ENCODE measurements at regions not wholly inside any gene's neighbourhood (a gene's known extent, or its start where the extent isn't known, plus 50 kb on each side); places are given as distances from the start of the nearest gene placed in this dataset.
"Not testable (repeated sequence)": the region's sequence is repeated elsewhere in the genome, so short reads cannot be mapped to it uniquely, and the experiment has no call there.

DNA sequence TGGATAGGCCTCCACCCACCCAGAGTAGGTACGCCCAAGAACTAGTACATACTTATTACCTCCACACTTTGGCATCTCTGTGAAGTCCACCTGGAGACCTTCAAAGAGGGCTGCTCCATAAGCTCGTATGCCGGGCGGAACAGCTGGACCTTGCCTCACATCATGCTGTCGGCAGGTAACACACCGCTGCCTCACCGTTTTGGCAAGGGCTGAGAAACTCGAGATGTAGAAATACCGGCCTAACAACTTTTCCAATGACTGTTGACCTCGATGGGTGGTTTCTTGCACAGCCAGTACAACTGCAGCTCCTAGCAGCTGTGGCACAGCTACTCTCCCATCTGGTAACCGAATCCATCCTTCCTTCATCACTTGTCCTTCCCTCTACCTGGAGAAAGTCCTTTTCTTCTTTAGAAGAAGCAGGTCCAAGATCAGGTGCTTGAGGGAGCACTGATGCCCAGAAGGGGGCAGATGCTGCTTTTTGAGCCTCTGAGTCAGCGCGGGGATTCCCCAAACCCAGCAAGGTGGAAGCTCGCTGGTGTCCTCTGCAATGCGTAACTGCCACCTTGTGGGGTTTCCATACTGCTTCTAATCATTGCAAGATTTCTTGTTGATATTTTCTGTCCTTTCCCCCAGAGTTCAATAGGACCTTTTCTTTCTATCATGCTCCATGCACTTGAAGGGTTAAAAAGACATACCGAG lies 301.9 kb upstream of the FRG2C start:
- not testable (repeated sequence) for FAIRE-seq; DNase-seq (ENCODE audit: extremely low spot score, insufficient read length, low read depth)

DNA sequence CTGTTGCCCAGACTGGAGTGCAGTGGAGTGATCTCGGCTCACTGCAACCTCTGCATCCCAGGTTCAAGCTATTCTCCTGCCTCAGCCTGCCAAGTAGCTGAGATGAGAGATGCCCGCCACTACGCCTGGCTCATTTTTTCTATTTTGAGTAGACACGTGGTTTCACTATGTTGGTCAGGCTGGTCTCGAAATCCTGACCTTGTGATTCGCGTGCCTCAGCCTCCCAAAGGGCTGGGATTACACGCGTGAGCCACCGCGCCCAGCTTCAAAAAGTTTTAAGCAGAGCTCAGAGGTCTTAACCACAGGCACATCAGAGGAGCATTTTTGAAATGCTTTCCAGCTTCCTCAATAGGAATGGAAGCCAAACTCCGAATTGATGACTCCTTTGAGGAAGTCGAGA lies 291.2 kb upstream of the FRG2C start:
- not testable (repeated sequence) for FAIRE-seq; DNase-seq (ENCODE audit: extremely low spot score, insufficient read length, low read depth)

- DNase-seq (ENCODE audit: extremely low spot score, insufficient read length, low read depth); FAIRE-seq: not testable (repeated sequence)
Measured at GRCh38 chr3:75379840-75380239, 284.3 kb upstream of the FRG2C start.

- FAIRE-seq (no peak), DNase-seq (ENCODE audit: extremely low spot score, insufficient read length, low read depth) (no peak)
Measured at GRCh38 chr3:75380276-75380771, 283.8 kb upstream of the FRG2C start.

DNA sequence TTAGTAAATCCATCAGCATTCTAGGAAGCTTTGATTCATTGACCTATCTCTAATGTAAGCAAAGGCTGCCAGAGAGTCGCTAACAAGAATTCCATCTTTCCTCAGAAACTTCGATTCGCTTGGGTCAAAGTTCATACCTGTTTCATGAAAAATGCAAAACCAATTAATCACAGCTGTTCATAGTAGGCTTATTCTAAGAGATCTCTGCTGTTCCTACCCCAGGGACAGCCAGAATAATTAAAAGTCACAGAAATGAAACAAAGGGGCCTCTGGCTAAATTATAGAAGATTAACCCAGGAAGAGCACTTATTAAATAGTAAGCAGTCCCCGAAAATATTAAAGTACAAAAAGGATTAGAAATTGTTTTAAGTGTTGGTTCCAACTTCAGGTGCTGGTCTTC lies 280.1 kb upstream of the FRG2C start:
- not testable (repeated sequence) for FAIRE-seq; DNase-seq (ENCODE audit: extremely low spot score, insufficient read length, low read depth)

DNA sequence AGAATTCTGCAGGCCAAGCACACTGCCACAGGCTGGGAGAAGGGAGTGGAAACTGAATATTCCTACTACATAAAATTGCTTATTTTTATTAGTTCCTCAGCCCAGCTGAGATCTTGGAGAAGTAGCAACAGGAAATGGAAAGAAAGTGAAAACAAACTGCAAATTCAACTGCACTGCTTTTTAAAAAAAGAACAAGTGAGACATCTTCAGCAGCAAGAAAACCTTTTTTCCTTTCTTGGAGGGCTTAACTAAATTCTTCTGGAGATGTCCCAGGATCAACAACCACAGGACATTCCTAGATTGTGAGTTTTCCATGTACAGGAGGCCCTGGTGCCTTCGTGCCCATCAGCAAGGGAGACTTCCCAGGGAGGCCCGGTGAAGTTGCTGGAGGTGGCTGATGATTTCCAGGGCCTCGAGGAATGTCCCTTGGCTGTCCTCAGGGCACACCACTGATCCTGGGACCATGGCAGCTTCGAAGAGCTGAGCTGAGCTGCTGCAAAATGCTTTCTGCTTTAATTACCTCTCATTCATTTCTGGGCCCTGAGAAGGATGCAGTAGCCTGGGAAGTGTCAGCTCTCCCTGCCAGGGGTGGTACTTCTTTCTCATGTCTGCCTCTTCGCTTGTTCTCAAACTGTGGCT lies 275.5 kb upstream of the FRG2C start:
- DNase-seq (ENCODE audit: extremely low spot score, insufficient read length, low read depth); FAIRE-seq: not testable (repeated sequence)

DNA sequence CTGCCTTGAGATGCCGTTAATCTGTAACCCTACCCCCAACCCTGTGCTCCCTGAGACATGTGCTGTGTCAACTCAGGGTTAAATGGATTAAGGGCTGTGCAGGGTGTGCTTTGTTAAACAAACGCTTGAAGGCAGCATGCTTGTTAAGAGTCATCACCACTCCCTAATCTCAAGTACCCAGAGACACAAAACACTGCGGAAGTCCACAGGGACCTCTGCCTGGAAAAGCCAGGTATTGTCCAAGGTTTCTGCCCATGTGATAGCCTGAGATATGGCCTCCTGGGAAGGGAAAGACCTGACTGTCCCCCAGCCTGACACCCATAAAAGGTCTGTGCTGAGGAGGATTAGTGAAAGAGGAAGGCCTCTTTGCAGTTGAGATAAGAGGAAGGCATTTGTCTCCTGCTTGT lies 270.8 kb upstream of the FRG2C start:
- not testable (repeated sequence) for FAIRE-seq; DNase-seq (ENCODE audit: extremely low spot score, insufficient read length, low read depth)

DNA sequence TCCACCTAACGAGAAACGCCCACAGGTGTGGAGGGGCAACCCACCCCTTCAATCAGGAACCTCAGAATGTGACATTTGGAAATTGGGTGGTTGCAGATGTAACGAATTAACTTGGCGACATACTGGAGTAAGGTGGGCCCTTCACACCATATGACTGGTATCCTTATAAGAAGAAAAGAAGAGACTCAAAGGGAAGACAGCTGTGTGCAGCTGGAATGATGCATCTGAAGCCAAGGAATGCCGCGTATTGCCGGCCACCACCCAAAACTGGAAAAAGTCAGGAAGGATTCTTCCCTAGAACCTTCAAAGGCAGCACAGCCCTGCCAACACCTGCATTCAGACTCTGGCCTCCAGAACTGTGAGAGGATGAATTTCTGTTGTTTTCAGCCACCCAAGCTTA lies 270.0 kb upstream of the FRG2C start:
- not testable (repeated sequence) for DNase-seq (ENCODE audit: extremely low spot score, insufficient read length, low read depth); FAIRE-seq

- not testable (repeated sequence) for DNase-seq (ENCODE audit: extremely low spot score, insufficient read length, low read depth); FAIRE-seq
Measured at GRCh38 chr3:75394562-75395360, 269.4 kb upstream of the FRG2C start.

- DNase-seq (ENCODE audit: extremely low spot score, insufficient read length, low read depth) = no peak
- FAIRE-seq = no peak
Measured at GRCh38 chr3:75395580-75396315, 268.4 kb upstream of the FRG2C start.

DNA sequence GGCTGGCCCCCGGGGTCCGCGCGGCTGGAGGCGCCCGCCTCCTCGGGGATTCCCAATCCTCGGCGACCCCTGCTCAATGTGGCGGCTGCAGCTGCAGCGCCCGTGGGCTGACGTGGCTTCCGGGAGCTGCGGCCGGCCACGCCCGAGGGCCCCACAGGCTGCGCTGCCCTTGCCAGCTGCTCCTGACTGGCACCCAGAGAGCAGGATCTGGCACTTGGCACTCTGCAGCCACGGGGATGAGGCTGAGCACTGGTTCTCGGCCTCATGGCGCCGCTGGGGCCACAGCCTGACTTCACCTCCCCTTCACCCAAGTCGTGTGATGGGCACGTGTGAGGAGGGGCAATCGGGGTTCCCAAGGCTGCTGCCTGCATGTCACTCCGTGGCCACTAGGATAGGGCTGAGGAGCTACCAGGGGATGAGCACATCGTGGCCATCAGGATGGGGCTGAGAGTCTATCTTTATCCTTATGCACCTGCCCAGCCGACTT lies 267.8 kb upstream of the FRG2C start:
- FAIRE-seq = no peak
- DNase-seq (ENCODE audit: extremely low spot score, insufficient read length, low read depth) = no peak

- FAIRE-seq = not testable (repeated sequence)
Measured at GRCh38 chr3:75397486-75397885, 266.6 kb upstream of the FRG2C start.

DNA sequence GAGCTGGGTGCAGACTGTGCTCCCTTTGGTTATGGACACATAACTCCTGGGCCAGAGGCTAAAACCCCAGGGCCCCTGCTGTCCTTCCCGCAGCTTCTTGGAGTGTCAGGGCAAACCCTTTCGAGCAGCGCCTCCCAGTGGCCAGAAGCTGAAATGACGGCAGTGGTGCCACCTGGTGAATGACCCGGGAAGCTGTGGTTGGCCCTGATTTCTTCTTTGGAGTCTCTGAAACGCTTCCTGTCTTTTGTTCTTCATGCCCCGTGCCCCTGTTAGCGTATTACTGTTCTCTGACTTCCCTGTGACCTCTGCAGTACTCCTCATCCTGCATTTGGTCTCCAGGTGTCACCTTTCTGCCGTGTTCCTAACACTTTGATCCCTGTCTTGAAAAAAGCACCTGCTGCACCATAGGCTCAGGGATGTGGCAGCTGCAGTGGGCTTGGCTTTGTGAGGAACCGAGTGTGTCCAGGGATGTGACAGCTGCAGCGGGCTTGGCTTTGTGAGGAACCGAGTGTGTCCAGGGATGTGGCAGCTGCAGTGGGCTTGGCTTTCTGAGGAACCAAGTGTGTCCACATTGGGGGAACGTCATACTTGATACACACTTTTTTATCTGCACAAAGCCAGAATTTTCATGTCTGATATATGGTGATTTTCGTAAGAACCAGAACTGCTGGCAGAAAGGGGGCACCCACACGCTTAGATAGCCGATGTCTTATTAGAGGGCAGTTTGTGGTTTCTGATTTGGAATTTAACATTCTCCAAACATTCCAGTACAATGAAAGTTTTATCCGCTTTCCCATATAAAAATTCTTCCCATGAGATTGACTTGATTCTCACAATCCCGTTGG lies 241.8 kb upstream of the FRG2C start:
- not testable (repeated sequence) for DNase-seq (ENCODE audit: extremely low spot score, insufficient read length, low read depth); FAIRE-seq

More at GRCh38 chr3:75397486-75397885, 266.6 kb upstream of the FRG2C start:
- not testable (repeated sequence) for DNase-seq (ENCODE audit: extremely low spot score, insufficient read length, low read depth)

GRCh38 chr3:75425379-75425778 lies 238.7 kb upstream of the FRG2C start:
- DNase-seq (ENCODE audit: extremely low spot score, insufficient read length, low read depth); FAIRE-seq: not testable (repeated sequence)

- not testable (repeated sequence) for FAIRE-seq; DNase-seq (ENCODE audit: extremely low spot score, insufficient read length, low read depth)
Measured at GRCh38 chr3:75427486-75427885, 236.6 kb upstream of the FRG2C start.

GRCh38 chr3:75427906-75428305 lies 236.2 kb upstream of the FRG2C start:
- not testable (repeated sequence) for FAIRE-seq; DNase-seq (ENCODE audit: extremely low spot score, insufficient read length, low read depth)

DNA sequence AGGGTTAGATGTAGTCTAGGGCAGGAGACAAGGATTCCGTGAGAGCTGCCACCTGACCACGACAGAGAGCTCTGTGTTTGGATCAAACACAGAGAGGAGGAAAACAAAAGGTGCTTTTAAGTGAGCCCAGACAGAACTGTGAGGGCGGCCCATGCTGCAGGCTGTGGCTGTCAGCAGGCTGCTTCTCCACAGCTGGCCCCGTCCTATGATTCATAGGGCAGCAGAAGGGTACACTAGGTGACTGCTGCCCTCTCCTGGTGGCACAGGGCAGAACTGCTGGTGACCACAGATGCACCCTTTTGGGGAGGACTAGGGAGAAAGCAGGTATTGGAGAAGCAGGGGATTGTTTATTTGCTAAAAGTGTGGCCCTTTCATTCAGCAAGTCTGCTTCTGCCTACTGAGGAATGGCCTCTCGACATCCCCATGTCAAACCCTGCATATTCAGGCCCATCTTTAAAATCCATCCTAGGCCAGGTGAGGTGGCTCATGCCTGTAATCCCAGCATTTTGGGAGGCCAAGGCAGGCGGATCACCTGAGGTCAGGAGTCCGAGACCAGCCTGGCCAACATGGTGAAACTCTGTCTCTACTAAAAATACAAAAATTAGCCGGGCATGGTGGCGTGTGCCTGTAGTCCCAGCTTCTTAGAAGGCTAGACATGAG lies 234.4 kb upstream of the FRG2C start:
- FAIRE-seq; DNase-seq (ENCODE audit: extremely low spot score, insufficient read length, low read depth): not testable (repeated sequence)

DNA sequence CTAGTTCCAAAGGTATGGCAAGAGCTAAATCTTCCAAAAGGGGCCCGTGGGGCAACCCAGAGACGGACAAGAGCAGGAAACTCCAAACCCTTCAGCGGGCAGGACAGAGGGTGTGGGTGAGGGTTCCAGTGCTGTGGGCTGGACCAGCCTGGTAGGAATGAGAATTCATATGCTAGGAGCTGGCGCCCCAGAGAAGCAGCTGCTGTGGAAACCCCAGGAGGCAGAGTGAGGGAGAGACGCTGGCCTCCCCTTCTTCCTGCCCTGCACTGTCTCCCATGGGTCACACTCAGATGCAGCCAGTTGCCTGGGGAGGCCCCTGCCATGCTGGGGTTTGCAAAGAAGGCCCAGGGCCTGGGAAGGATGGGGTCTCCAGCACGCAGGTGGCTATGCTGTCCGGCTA lies 233.7 kb upstream of the FRG2C start:
- FAIRE-seq; DNase-seq (ENCODE audit: extremely low spot score, insufficient read length, low read depth): not testable (repeated sequence)
